ENCODE measurements at regions not wholly inside any gene's neighbourhood (a gene's known extent, or its start where the extent isn't known, plus 50 kb on each side); places are given as distances from the start of the nearest gene placed in this dataset.

DNA sequence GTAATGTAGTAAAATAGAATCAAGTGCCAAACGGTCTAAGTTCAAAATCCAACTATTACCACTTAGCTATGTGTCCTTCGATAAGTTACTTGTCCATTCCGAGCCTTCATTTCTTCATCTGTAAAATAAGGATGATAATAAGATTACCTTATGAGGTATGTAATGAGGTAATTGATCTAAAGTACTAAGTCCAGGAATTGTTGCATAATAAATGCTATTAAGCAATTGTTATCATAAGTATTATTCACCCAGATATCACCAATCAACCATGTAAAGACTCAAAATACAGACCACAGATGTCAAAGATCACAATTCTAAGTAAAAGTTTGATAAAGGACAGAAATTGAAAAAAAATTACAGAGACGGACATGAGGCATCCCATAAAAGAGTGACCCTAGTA is 168.4 kb upstream of the POU3F4 start:
- no peak overlapping the region for H3K27ac ChIP-seq (ENCODE audit: low read depth in 2 of 2, low read length in 2 of 2)
- intact Hi-C loops (cut with DNase I): no loop called here
- no peak for FAIRE-seq

DNA sequence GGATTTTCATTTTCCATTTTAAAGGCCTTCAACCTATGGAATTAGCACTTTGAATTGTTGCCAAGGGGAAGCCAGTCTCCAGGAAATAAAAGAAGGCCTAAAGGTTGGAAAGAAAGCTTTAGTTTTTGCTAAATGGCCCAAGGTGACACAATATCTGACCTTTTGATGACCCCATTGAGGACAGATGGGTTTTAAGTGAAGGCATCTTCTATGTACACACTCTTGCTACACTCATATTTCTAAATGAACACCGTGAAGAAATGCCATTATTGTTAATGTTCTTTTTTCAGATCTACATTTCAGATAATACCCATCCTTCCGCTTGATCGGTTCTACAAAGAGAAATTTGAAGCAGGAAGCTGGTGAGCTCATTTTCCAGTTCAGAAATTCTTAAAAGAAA is 162.8 kb upstream of the POU3F4 start:
- Histone ChIP-seq H3K9me3 (ENCODE audit: control insufficient read depth in 2 of 3, insufficient read depth in 1 of 3, low read length in 3 of 3) (no peaks in the 10 kb centered on the region), H3K4me3 (ENCODE audit: low read length in 3 of 3) (no peak overlapping the region), H3K27me3 (ENCODE audit: control insufficient read depth, insufficient read depth, low read length) (peaks cover 2% of the 10 kb centered on the region), H3K27ac (ENCODE audit: low read depth in 2 of 2, low read length in 2 of 2) (no peak overlapping the region), H3K4me1 (ENCODE audit: control insufficient read depth in 2 of 3, insufficient read depth in 2 of 3, low read depth in 1 of 3, low read length in 3 of 3) (no peaks in the 10 kb centered on the region), H3K9ac (ENCODE audit: low read length in 3 of 3) (no peak overlapping the region), H3K36me3 (ENCODE audit: control insufficient read depth in 2 of 3, insufficient read depth in 3 of 3, low read length in 3 of 3) (no peaks in the 10 kb centered on the region)
- FAIRE-seq (no peak), DNase-seq (peak in 2 of 5 donors; percentile 1 to 7)
- intact Hi-C loops (cut with DNase I): no loop called here
- TF ChIP-seq, protein P1, sequence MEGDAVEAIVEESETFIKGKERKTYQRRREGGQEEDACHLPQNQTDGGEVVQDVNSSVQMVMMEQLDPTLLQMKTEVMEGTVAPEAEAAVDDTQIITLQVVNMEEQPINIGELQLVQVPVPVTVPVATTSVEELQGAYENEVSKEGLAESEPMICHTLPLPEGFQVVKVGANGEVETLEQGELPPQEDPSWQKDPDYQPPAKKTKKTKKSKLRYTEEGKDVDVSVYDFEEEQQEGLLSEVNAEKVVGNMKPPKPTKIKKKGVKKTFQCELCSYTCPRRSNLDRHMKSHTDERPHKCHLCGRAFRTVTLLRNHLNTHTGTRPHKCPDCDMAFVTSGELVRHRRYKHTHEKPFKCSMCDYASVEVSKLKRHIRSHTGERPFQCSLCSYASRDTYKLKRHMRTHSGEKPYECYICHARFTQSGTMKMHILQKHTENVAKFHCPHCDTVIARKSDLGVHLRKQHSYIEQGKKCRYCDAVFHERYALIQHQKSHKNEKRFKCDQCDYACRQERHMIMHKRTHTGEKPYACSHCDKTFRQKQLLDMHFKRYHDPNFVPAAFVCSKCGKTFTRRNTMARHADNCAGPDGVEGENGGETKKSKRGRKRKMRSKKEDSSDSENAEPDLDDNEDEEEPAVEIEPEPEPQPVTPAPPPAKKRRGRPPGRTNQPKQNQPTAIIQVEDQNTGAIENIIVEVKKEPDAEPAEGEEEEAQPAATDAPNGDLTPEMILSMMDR (IDR thresholded peaks at IDR 0.05; ENCODE audit: borderline replicate concordance, extremely low read depth, insufficient read depth): no peak

More for the DNA sequence above, 168.4 kb upstream of the POU3F4 start:
- Histone ChIP-seq H3K9me3 (ENCODE audit: control insufficient read depth in 2 of 3, insufficient read depth in 1 of 3, low read length in 3 of 3) (no peaks in the 10 kb centered on the region), H3K9ac (ENCODE audit: low read length in 3 of 3) (no peak overlapping the region), H3K4me3 (ENCODE audit: low read length in 3 of 3) (no peak overlapping the region), H3K4me1 (ENCODE audit: control insufficient read depth in 2 of 3, insufficient read depth in 2 of 3, low read depth in 1 of 3, low read length in 3 of 3) (no peaks in the 10 kb centered on the region), H3K27me3 (ENCODE audit: control insufficient read depth, insufficient read depth, low read length) (no peaks in the 10 kb centered on the region), H3K36me3 (ENCODE audit: control insufficient read depth in 2 of 3, insufficient read depth in 3 of 3, low read length in 3 of 3) (no peaks in the 10 kb centered on the region)
- TF ChIP-seq, protein P1 (IDR thresholded peaks at IDR 0.05; ENCODE audit: borderline replicate concordance, extremely low read depth, insufficient read depth): no peak
- no peak for DNase-seq

Measured in kidney (tissue), 13 donors.